Endothelial cell (in vitro differentiated cells): ENCODE measurements at regions not wholly inside any gene's neighbourhood (a gene's known extent, or its start where the extent isn't known, plus 50 kb on each side); places are given as distances from the start of the nearest gene placed in this dataset.

Experiments used
- DNase-seq: peaks from one replicate; pipeline ENCODE4 v3.0.0; 2021; ENCODE audit warnings: low spot score
- H3K27ac Mint-ChIP-seq: one replicate; pipeline ENCODE4 v1.8.0; 2021; ENCODE audit warnings: mixed read lengths, inconsistent platforms; ENCODE audit not compliant: unreplicated experiment
- H3K27me3 Mint-ChIP-seq: one replicate; pipeline ENCODE4 v1.8.0; 2021; ENCODE audit warnings: mild to moderate bottlenecking, moderate library complexity, mixed read lengths, inconsistent platforms; ENCODE audit not compliant: unreplicated experiment
- H3K36me3 Mint-ChIP-seq: one replicate; pipeline ENCODE4 v1.8.0; 2021; ENCODE audit warnings: mild to moderate bottlenecking, low read depth, mixed read lengths, inconsistent platforms; ENCODE audit not compliant: unreplicated experiment
- H3K4me1 Mint-ChIP-seq: one replicate; pipeline ENCODE4 v1.8.0; 2021; ENCODE audit warnings: mild to moderate bottlenecking, mixed read lengths, inconsistent platforms; ENCODE audit not compliant: unreplicated experiment
- H3K4me3 Mint-ChIP-seq: one replicate; pipeline ENCODE4 v1.8.0; 2021; ENCODE audit warnings: mild to moderate bottlenecking, mixed read lengths, inconsistent platforms; ENCODE audit not compliant: unreplicated experiment
- H3K9me3 Mint-ChIP-seq: one replicate; pipeline ENCODE4 v1.8.0; 2021; ENCODE audit warnings: mixed read lengths, inconsistent platforms; ENCODE audit not compliant: unreplicated experiment
- CTCF ChIP-seq: fragments of 200-600 bp; sonication (generic); IDR thresholded peaks from one replicate; pipeline ENCODE4 v1.5.0; 2021; ENCODE audit warnings: antibody characterized with exemption; ENCODE audit not compliant: unreplicated experiment

GRCh38 chr2:215740071-215740470 lies 273.3 kb downstream of the MREG start:
- Mint-ChIP-seq H3K27ac (no peak overlapping the region), H3K4me3 (no peak overlapping the region), H3K4me1 (peaks cover 15% of the 10 kb centered on the region), H3K36me3 (no peaks in the 10 kb centered on the region), H3K27me3 (peaks cover 3% of the 10 kb centered on the region), H3K9me3 (no peaks in the 10 kb centered on the region)
- no peak for TF ChIP-seq CTCF
- DNase-seq = no peak

- H3K36me3 Mint-ChIP-seq = no peaks in the 10 kb centered on the region
- no peak for TF ChIP-seq CTCF
- no peaks in the 10 kb centered on the region for H3K9me3 Mint-ChIP-seq
- H3K27me3 Mint-ChIP-seq = peaks cover 5% of the 10 kb centered on the region
- no peak for DNase-seq
- no peak overlapping the region for H3K4me3 Mint-ChIP-seq
- H3K27ac Mint-ChIP-seq = peak overlapping the region; percentile 3
- H3K4me1 Mint-ChIP-seq = peaks cover 15% of the 10 kb centered on the region
Observed at GRCh38 chr2:215738351-215738750, 275.0 kb downstream of the MREG start.

- Mint-ChIP-seq H3K9me3 (no peaks in the 10 kb centered on the region), H3K27ac (peak overlapping the region; percentile 86), H3K4me1 (peaks cover 15% of the 10 kb centered on the region), H3K4me3 (no peak overlapping the region), H3K36me3 (no peaks in the 10 kb centered on the region), H3K27me3 (peaks cover 5% of the 10 kb centered on the region)
- peak; percentile 19 for DNase-seq
- TF ChIP-seq CTCF = no peak
Observed at GRCh38 chr2:215737477-215737876, 275.9 kb downstream of the MREG start.

- Mint-ChIP-seq H3K36me3 (no peaks in the 10 kb centered on the region), H3K27ac (no peak overlapping the region)
- DNase-seq = no peak
Observed at GRCh38 chr2:215736653-215737290, 276.6 kb downstream of the MREG start.

More at GRCh38 chr2:215736653-215737290, 276.6 kb downstream of the MREG start:
- Mint-ChIP-seq H3K9me3 (no peaks in the 10 kb centered on the region), H3K4me3 (no peak overlapping the region), H3K27me3 (peaks cover 5% of the 10 kb centered on the region), H3K4me1 (peaks cover 15% of the 10 kb centered on the region)
- peak; percentile 59 for TF ChIP-seq CTCF
